CD4-positive, alpha-beta T cell treated with Interleukin-15 for 4 hours (primary cell): ENCODE measurements at regions not wholly inside any gene's neighbourhood (a gene's known extent, or its start where the extent isn't known, plus 50 kb on each side); places are given as distances from the start of the nearest gene placed in this dataset.
"Not testable (repeated sequence)": the region's sequence is repeated elsewhere in the genome, so short reads cannot be mapped to it uniquely, and the experiment has no call there.

ENCODE experiments used
- DNase-seq: peaks from one replicate; pipeline ENCODE4 v3.0.0-alpha.2; 2020; ENCODE audit warnings: low spot score

- DNase-seq = no peak
These were observed 255.2 kb downstream of the DEPDC1B start for GRCh38 chr5:60444661-60445360.

GRCh38 chr5:60439552-60439951 lies 260.4 kb downstream of the DEPDC1B start:
- no peak for DNase-seq

DNA sequence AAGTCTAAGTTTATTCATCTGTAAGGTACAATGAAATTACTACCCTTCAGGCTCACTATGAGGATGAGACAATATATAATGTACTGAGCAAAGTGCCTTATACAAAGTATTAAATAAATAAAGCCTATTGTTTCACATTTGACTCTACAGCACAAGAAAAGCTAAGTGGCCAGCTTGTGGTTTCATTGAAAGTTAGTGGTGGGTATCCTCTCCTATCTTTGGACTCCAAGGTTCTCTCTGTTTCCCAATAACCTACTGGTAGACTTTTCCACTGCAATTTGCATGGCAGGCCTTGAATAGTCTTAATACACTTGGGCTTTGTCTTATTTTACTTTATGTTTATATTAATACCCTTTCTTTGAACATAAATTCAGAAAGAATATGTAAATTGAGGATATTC lies 262.7 kb downstream of the DEPDC1B start:
- no peak for DNase-seq

GRCh38 chr5:60436518-60436917 lies 263.4 kb downstream of the DEPDC1B start:
- no peak for DNase-seq

- DNase-seq = no peak
These were observed 264.2 kb downstream of the DEPDC1B start for GRCh38 chr5:60435808-60436207.

GRCh38 chr5:60426189-60426588 lies 273.8 kb downstream of the DEPDC1B start:
- not testable (repeated sequence) for DNase-seq

- DNase-seq = not testable (repeated sequence)
These were observed 279.2 kb downstream of the DEPDC1B start for GRCh38 chr5:60420773-60421172.

GRCh38 chr5:60417500-60418181 lies 282.3 kb downstream of the DEPDC1B start:
- DNase-seq = no peak

DNA sequence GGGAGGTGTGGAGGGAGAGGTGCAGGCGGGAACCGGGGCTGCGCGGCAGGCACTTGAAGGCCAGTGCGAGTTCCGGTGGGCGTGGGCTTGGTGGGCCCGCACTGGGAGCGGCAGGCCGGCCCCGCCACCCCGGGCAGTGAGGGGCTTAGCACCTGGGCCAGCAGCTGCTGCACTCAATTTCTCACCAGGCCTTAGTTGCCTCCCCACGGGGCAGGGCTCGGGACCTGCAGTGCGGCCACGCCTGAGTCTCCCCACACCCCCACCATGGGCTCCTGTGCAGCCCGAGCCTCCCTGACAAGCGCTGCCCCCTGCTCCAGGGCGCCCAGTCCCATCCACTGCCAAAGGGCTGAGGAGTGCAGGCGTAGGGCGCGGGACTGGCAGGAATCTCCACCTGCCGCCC lies 284.5 kb downstream of the DEPDC1B start:
- DNase-seq = no peak

DNA sequence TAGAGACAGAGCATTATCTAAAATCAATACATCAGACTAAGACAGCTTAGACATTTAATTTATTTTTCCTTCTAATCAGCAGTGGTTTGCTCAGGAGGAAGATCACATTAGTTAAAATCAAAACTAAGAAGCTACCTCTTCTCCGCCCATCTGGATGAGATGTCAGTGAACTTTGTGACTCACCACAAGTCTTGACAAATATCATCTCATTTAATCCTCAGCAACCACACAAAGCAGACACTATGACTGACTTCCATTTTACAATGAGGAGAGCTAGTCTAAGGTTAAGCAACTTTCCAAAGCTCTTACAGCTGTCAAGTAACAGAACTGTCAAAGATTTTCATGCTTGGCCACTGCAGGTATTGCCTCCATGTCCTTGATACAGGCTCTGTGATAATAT lies 289.5 kb downstream of the DEPDC1B start:
- no peak for DNase-seq

- DNase-seq = no peak
These were observed 295.8 kb downstream of the DEPDC1B start for GRCh38 chr5:60404171-60404570.

- DNase-seq = no peak
These were observed 296.5 kb downstream of the DEPDC1B start for GRCh38 chr5:60403343-60404006.

GRCh38 chr5:60402161-60402785 lies 297.7 kb downstream of the DEPDC1B start:
- DNase-seq = no peak

- no peak for DNase-seq
These were observed 298.4 kb downstream of the DEPDC1B start for GRCh38 chr5:60401526-60401925.

DNA sequence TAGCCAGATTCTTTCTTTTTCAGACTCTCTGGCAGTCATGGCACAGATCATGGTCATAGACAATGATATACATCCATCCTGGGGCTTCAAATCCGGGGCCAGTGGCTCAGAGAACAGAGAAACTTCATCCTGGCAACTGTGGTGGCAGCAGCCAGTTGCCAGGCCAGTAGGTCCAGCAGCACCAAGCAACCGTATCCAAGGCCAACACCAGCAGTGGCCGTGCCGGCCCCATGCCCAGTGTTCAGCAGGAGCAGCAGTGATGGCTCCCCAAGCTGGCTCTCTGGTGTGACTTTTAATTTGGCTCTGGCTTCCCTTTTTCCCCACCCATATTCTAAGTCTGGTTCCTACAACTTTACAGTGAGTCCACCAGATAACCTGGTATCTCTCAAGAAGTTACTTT lies 300.5 kb downstream of the DEPDC1B start:
- no peak for DNase-seq

DNA sequence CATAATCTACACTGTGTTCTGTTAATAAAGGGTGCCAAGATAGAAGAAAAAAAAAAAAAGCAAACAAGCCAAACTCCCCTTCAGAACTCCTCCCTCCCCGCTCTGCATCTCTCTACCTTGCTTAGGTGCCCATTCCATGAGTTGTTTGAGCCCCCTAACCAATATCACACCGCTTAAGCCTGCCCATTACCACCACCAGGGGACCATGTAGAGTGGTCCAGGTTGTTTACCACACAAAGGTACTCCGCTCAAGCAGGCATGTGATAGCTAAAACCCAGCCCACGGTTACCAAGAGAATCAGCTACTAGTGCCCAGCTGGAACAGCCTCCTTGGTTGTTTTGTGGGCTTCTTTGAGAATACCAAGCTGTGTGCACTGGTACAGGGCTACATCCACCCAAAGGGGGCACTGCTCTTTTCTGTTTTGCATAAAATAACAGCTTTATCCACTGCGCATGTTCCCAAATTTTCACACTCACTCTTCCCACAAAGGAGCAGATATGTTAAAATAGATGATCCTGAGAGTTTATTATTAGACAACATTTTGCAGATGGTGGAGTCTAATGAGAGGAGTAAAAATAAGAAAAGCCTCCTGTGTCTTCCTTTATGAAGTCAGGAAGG lies 304.1 kb downstream of the DEPDC1B start:
- no peak for DNase-seq

DNA sequence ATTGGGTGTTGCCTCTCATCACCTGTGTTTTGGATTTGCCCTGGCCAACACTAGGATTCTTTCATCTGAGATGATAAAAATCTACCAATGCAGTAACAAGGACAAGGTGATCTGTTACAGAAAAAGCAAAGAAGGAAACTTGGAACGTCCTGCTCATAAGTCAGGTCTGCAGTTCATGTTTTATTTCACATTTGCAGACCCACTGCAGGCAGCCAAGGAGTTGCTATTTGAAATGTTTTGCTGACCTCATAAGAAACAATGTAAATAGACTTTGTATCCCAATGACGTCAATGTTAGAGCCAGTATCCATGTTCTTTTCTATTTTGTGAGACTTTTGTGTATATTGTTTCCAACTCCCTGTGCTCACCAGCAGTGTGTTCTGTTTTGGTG lies 312.9 kb downstream of the DEPDC1B start:
- DNase-seq = no peak

DNA sequence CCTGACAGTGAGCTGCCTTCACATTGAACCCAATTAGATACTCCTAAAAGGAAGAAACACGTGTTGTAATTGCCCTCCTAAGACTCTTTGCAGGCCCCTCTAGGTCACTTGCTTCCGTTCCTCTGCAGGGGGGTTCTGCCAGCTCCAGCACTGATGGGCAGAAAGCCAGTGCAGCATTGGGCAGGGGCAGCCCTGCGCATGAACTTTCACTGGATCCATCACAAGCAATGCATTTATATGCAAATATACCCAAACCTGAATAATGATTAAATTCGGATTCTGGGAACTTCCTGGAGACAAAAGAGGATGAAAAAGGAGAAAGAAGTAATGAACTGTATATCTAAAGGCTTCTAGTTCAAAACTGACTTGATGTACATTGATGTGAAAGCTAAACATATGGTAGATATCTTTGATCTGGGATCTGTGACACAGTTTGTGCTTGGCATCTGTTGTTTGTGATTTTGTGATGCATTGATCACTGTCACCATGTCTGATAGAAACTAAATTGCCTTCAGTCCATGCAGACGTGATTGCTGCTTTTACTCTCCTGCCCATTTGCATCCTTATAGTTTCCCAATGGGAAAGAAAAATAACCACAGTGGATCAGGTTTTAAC lies 313.4 kb downstream of the DEPDC1B start:
- no peak for DNase-seq

- no peak for DNase-seq
These were observed 317.2 kb downstream of the DEPDC1B start for GRCh38 chr5:60382716-60383115.

DNA sequence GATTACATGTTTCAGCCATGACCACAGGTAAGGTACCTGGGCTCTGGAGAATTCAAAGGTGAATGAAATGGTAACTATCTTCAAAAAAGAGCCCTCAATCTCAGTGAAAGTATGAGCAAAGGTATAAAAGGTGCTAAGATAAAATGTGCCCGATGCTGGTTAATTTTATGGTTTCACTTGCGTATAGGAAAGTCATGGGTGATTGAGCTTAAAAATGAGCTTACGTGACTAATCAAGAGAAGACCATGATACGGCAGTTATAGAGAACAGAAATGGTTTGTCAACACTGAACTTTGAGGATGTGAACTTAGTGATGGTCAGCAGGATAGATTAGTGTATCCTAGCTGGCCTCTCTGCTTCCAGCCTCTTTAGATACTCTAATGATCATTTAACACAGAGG lies 320.1 kb downstream of the DEPDC1B start:
- no peak for DNase-seq

- no peak for DNase-seq
These were observed 322.1 kb downstream of the DEPDC1B start for GRCh38 chr5:60377826-60378225.

DNA sequence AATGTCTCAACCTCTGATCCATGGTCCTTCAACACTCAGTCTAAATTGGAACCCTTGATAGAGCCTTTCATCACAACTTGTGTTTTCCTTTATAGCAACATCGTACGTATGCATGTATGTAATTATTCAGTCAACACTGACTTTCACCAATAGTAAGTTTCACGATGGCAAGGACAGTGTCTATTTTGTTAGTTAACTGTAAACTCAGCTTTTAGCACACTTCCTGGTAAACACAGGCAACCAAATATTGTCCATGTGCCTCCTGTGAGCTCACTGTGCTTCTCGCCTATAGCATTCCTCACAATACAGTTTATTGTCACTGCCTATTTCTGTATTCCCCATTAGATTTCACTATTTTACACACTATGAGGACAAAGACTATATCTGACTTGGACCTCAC lies 323.1 kb downstream of the DEPDC1B start:
- no peak for DNase-seq
